Activated CD4-positive, alpha-beta memory T cell treated with anti-CD3 and anti-CD28 coated beads, Interleukin-2, amount 10 ng/mL, durations not matched to agents 7 days and 5 days (primary cell): ENCODE measurements at regions not wholly inside any gene's neighbourhood (a gene's known extent, or its start where the extent isn't known, plus 50 kb on each side); places are given as distances from the start of the nearest gene placed in this dataset.

Source experiments
- CTCF ChIA-PET: fragments of 350-600 bp; sonication (Branson Sonifier 250); formaldehyde crosslinking; loops from one replicate; lab custom pipeline; 2021; ENCODE audit warnings: antibody characterized with exemption, inconsistent platforms; lab: Charles Lee
- POLR2A ChIA-PET: fragments of 350-600 bp; sonication (Branson Sonifier 250); formaldehyde crosslinking; loops from one replicate; lab custom pipeline; 2021; ENCODE audit warnings: antibody characterized with exemption; lab: Charles Lee
- DNase-seq: peaks from one replicate; pipeline ENCODE4 v3.0.0-alpha.2; 2020
- H3K27ac Mint-ChIP-seq: one replicate; pipeline ENCODE4 v1.8.0; 2021; ENCODE audit warnings: mild to moderate bottlenecking, mixed read lengths
- H3K27me3 Mint-ChIP-seq: one replicate; pipeline ENCODE4 v1.8.0; 2021; ENCODE audit warnings: mixed read lengths
- H3K36me3 Mint-ChIP-seq: one replicate; pipeline ENCODE4 v1.8.0; 2021; ENCODE audit warnings: low read depth, mixed read lengths
- H3K4me1 Mint-ChIP-seq: one replicate; pipeline ENCODE4 v1.8.0; 2021; ENCODE audit warnings: mixed read lengths
- H3K4me3 Mint-ChIP-seq: one replicate; pipeline ENCODE4 v1.8.0; 2021; ENCODE audit warnings: mild to moderate bottlenecking, mixed read lengths
- H3K9me3 Mint-ChIP-seq: one replicate; pipeline ENCODE4 v1.8.0; 2021; ENCODE audit warnings: mixed read lengths

- Mint-ChIP-seq H3K4me1 (peaks cover 11% of the 10 kb centered on the region), H3K36me3 (no peaks in the 10 kb centered on the region), H3K9me3 (no peaks in the 10 kb centered on the region), H3K4me3 (no peak overlapping the region), H3K27ac (no peak overlapping the region), H3K27me3 (no peaks in the 10 kb centered on the region)
- POLR2A ChIA-PET: no interaction called here
- DNase-seq: no peak
- CTCF ChIA-PET: no interaction called here
Measured at GRCh38 chr5:87156631-87157030, 111.1 kb upstream of the RASA1 start.

GRCh38 chr5:87164409-87164808 is 103.3 kb upstream of the RASA1 start:
- no peak overlapping the region for H3K4me3 Mint-ChIP-seq
- ChIA-PET POLR2A (no interaction called here), CTCF (no interaction called here)
- no peaks in the 10 kb centered on the region for H3K36me3 Mint-ChIP-seq
- H3K4me1 Mint-ChIP-seq: no peaks in the 10 kb centered on the region
- no peaks in the 10 kb centered on the region for H3K9me3 Mint-ChIP-seq
- no peak for DNase-seq
- no peak overlapping the region for H3K27ac Mint-ChIP-seq
- H3K27me3 Mint-ChIP-seq: no peaks in the 10 kb centered on the region

- Mint-ChIP-seq H3K27me3 (no peaks in the 10 kb centered on the region), H3K4me3 (no peak overlapping the region), H3K27ac (no peak overlapping the region), H3K36me3 (no peaks in the 10 kb centered on the region), H3K9me3 (peaks cover 3% of the 10 kb centered on the region), H3K4me1 (no peaks in the 10 kb centered on the region)
- ChIA-PET POLR2A (no interaction called here), CTCF (interaction anchor here (0.7 kb wide), 1 partner anchor 13 kb away, joined by 3 read pairs; no protein-coding TSS in a partner anchor)
- no peak for DNase-seq
Measured at GRCh38 chr5:87169300-87169991, 98.2 kb upstream of the RASA1 start.

GRCh38 chr5:87170799-87171198 is 96.9 kb upstream of the RASA1 start:
- no peaks in the 10 kb centered on the region for H3K36me3 Mint-ChIP-seq
- no peak for DNase-seq
- no peaks in the 10 kb centered on the region for H3K27me3 Mint-ChIP-seq
- CTCF ChIA-PET: no interaction called here
- H3K9me3 Mint-ChIP-seq: peaks cover 3% of the 10 kb centered on the region
- no peak overlapping the region for H3K4me3 Mint-ChIP-seq
- H3K27ac Mint-ChIP-seq: no peak overlapping the region
- POLR2A ChIA-PET: no interaction called here
- no peaks in the 10 kb centered on the region for H3K4me1 Mint-ChIP-seq

GRCh38 chr5:87182649-87183048 is 85.0 kb upstream of the RASA1 start:
- peaks cover 5% of the 10 kb centered on the region for H3K27me3 Mint-ChIP-seq
- peaks cover 15% of the 10 kb centered on the region for H3K4me1 Mint-ChIP-seq
- no peak overlapping the region for H3K27ac Mint-ChIP-seq

GRCh38 chr5:87183896-87184295 is 83.8 kb upstream of the RASA1 start:
- Mint-ChIP-seq H3K4me1 (peaks cover 15% of the 10 kb centered on the region), H3K36me3 (no peaks in the 10 kb centered on the region), H3K9me3 (no peaks in the 10 kb centered on the region), H3K4me3 (no peak overlapping the region), H3K27ac (no peak overlapping the region), H3K27me3 (peaks cover 5% of the 10 kb centered on the region)
- no peak for DNase-seq
- ChIA-PET CTCF (no interaction called here), POLR2A (no interaction called here)

More at GRCh38 chr5:87182649-87183048, 85.0 kb upstream of the RASA1 start:
- H3K4me3 Mint-ChIP-seq: no peak overlapping the region
- H3K36me3 Mint-ChIP-seq: no peaks in the 10 kb centered on the region
- POLR2A ChIA-PET: interaction anchor here (1.1 to 1.3 kb wide), 2 partner anchors 10 to 156 kb away, joined by 3 to 4 read pairs; no protein-coding TSS in a partner anchor
- DNase-seq: no peak
- no peaks in the 10 kb centered on the region for H3K9me3 Mint-ChIP-seq
- CTCF ChIA-PET: interaction anchor here (0.6 kb wide), 1 partner anchor 13 kb away, joined by 3 read pairs; no protein-coding TSS in a partner anchor

- CTCF ChIA-PET: no interaction called here
Measured at GRCh38 chr5:87184605-87185004, 83.1 kb upstream of the RASA1 start.

GRCh38 chr5:87185838-87186237 is 81.8 kb upstream of the RASA1 start:
- no peak for DNase-seq
- H3K27ac Mint-ChIP-seq: no peak overlapping the region
- no peaks in the 10 kb centered on the region for H3K36me3 Mint-ChIP-seq
- H3K27me3 Mint-ChIP-seq: peaks cover 5% of the 10 kb centered on the region
- ChIA-PET POLR2A (no interaction called here), CTCF (no interaction called here)
- H3K4me3 Mint-ChIP-seq: no peak overlapping the region
- peaks cover 16% of the 10 kb centered on the region for H3K4me1 Mint-ChIP-seq
- H3K9me3 Mint-ChIP-seq: no peaks in the 10 kb centered on the region

More at GRCh38 chr5:87184605-87185004, 83.1 kb upstream of the RASA1 start:
- Mint-ChIP-seq H3K4me1 (peaks cover 15% of the 10 kb centered on the region), H3K27ac (no peak overlapping the region), H3K4me3 (no peak overlapping the region), H3K9me3 (no peaks in the 10 kb centered on the region), H3K27me3 (peaks cover 5% of the 10 kb centered on the region), H3K36me3 (no peaks in the 10 kb centered on the region)
- no peak for DNase-seq
- POLR2A ChIA-PET: no interaction called here

GRCh38 chr5:87188391-87188790 is 79.3 kb upstream of the RASA1 start:
- no peaks in the 10 kb centered on the region for H3K9me3 Mint-ChIP-seq
- H3K36me3 Mint-ChIP-seq: no peaks in the 10 kb centered on the region
- POLR2A ChIA-PET: no interaction called here
- no peak for DNase-seq
- CTCF ChIA-PET: no interaction called here
- peaks cover 5% of the 10 kb centered on the region for H3K27me3 Mint-ChIP-seq
- H3K4me3 Mint-ChIP-seq: no peak overlapping the region
- H3K4me1 Mint-ChIP-seq: peaks cover 8% of the 10 kb centered on the region
- no peak overlapping the region for H3K27ac Mint-ChIP-seq

- DNase-seq: no peak
- ChIA-PET POLR2A (no interaction called here), CTCF (no interaction called here)
- Mint-ChIP-seq H3K4me3 (no peak overlapping the region), H3K36me3 (no peaks in the 10 kb centered on the region), H3K27ac (no peak overlapping the region), H3K27me3 (no peaks in the 10 kb centered on the region), H3K9me3 (no peaks in the 10 kb centered on the region), H3K4me1 (peaks cover 14% of the 10 kb centered on the region)
Measured at GRCh38 chr5:87190041-87190440, 77.6 kb upstream of the RASA1 start.

- no peak overlapping the region for H3K4me3 Mint-ChIP-seq
- no peak for DNase-seq
- H3K4me1 Mint-ChIP-seq: peaks cover 20% of the 10 kb centered on the region
- no peaks in the 10 kb centered on the region for H3K36me3 Mint-ChIP-seq
- H3K27ac Mint-ChIP-seq: no peak overlapping the region
- no peaks in the 10 kb centered on the region for H3K27me3 Mint-ChIP-seq
- ChIA-PET POLR2A (no interaction called here), CTCF (no interaction called here)
- H3K9me3 Mint-ChIP-seq: no peaks in the 10 kb centered on the region
Measured at GRCh38 chr5:87190687-87191086, 77.0 kb upstream of the RASA1 start.

GRCh38 chr5:87191645-87192044 is 76.0 kb upstream of the RASA1 start:
- ChIA-PET CTCF (no interaction called here), POLR2A (no interaction called here)
- Mint-ChIP-seq H3K36me3 (no peaks in the 10 kb centered on the region), H3K4me3 (no peak overlapping the region), H3K9me3 (no peaks in the 10 kb centered on the region), H3K27me3 (no peaks in the 10 kb centered on the region), H3K4me1 (peaks cover 21% of the 10 kb centered on the region), H3K27ac (no peak overlapping the region)
- DNase-seq: no peak

- Mint-ChIP-seq H3K4me1 (peaks cover 21% of the 10 kb centered on the region), H3K36me3 (no peaks in the 10 kb centered on the region), H3K9me3 (peaks cover 7% of the 10 kb centered on the region), H3K27ac (no peak overlapping the region), H3K4me3 (no peak overlapping the region), H3K27me3 (no peaks in the 10 kb centered on the region)
- POLR2A ChIA-PET: interaction anchor here (0.7 kb wide), 1 partner anchor 168 kb away, joined by 5 read pairs; no protein-coding TSS in a partner anchor
- no peak for DNase-seq
- CTCF ChIA-PET: interaction anchor here (1.5 kb wide), 1 partner anchor 14 kb away, joined by 3 read pairs; no protein-coding TSS in a partner anchor
Measured at GRCh38 chr5:87195104-87195591, 72.5 kb upstream of the RASA1 start.

GRCh38 chr5:87195616-87196015 is 72.1 kb upstream of the RASA1 start:
- ChIA-PET CTCF (no interaction called here), POLR2A (no interaction called here)
- peaks cover 2% of the 10 kb centered on the region for H3K36me3 Mint-ChIP-seq
- peaks cover 21% of the 10 kb centered on the region for H3K4me1 Mint-ChIP-seq
- H3K4me3 Mint-ChIP-seq: no peak overlapping the region
- no peaks in the 10 kb centered on the region for H3K27me3 Mint-ChIP-seq
- no peak for DNase-seq
- peaks cover 10% of the 10 kb centered on the region for H3K9me3 Mint-ChIP-seq
- H3K27ac Mint-ChIP-seq: no peak overlapping the region
